ENCODE measurements at regions not wholly inside any gene's neighbourhood (a gene's known extent, or its start where the extent isn't known, plus 50 kb on each side); places are given as distances from the start of the nearest gene placed in this dataset.
A peak's percentile ranks its signal among the peaks of the same experiment; 100 is the strongest.

- no peak for DNase-seq (ENCODE audit: low read depth, low spot score)
- no peak for TF ChIP-seq CTCF (IDR thresholded peaks at IDR 0.05; ENCODE audit: low read depth, low read length)
- in situ Hi-C loops (cut with HindIII; ENCODE audit: low sequenced_read_pairs) = no loop called here
- no peak overlapping the region for H3K4me3 ChIP-seq (ENCODE audit: low read depth, low read length)
These were observed 63.8 kb upstream of the ARHGAP20 start for GRCh38 chr11:110776081-110776480.

- no peak overlapping the region for H3K4me3 ChIP-seq (ENCODE audit: low read depth, low read length)
- TF ChIP-seq CTCF (IDR thresholded peaks at IDR 0.05; ENCODE audit: low read depth, low read length) = no peak
- peak; percentile 40 for DNase-seq (ENCODE audit: low read depth, low spot score)
- in situ Hi-C loops (cut with HindIII; ENCODE audit: low sequenced_read_pairs) = no loop called here
These were observed 62.1 kb upstream of the ARHGAP20 start for GRCh38 chr11:110774138-110775014.

- no peak for TF ChIP-seq CTCF (IDR thresholded peaks at IDR 0.05; ENCODE audit: low read depth, low read length)
- no peak for DNase-seq (ENCODE audit: low read depth, low spot score)
- in situ Hi-C loops (cut with HindIII; ENCODE audit: low sequenced_read_pairs) = no loop called here
- no peak overlapping the region for H3K4me3 ChIP-seq (ENCODE audit: low read depth, low read length)
These were observed 61.2 kb upstream of the ARHGAP20 start for GRCh38 chr11:110773442-110773841.

GRCh38 chr11:110772863-110773262 lies 60.6 kb upstream of the ARHGAP20 start:
- in situ Hi-C loops (cut with HindIII; ENCODE audit: low sequenced_read_pairs) = no loop called here
- DNase-seq (ENCODE audit: low read depth, low spot score) = no peak
- H3K4me3 ChIP-seq (ENCODE audit: low read depth, low read length) = no peak overlapping the region
- no peak for TF ChIP-seq CTCF (IDR thresholded peaks at IDR 0.05; ENCODE audit: low read depth, low read length)

GRCh38 chr11:110766316-110766715 lies 54.1 kb upstream of the ARHGAP20 start:
- H3K4me3 ChIP-seq (ENCODE audit: low read depth, low read length) = no peak overlapping the region
- in situ Hi-C loops (cut with HindIII; ENCODE audit: low sequenced_read_pairs) = no loop called here
- no peak for DNase-seq (ENCODE audit: low read depth, low spot score)
- no peak for TF ChIP-seq CTCF (IDR thresholded peaks at IDR 0.05; ENCODE audit: low read depth, low read length)

- TF ChIP-seq CTCF (IDR thresholded peaks at IDR 0.05; ENCODE audit: low read depth, low read length) = no peak
- no peak for DNase-seq (ENCODE audit: low read depth, low spot score)
- in situ Hi-C loops (cut with HindIII; ENCODE audit: low sequenced_read_pairs) = no loop called here
These were observed 52.2 kb upstream of the ARHGAP20 start for GRCh38 chr11:110764485-110764884.

More at GRCh38 chr11:110764485-110764884, 52.2 kb upstream of the ARHGAP20 start:
- no peak overlapping the region for H3K4me3 ChIP-seq (ENCODE audit: low read depth, low read length)
